BJ (cell line): ENCODE measurements at regions not wholly inside any gene's neighbourhood (a gene's known extent, or its start where the extent isn't known, plus 50 kb on each side); places are given as distances from the start of the nearest gene placed in this dataset.

ENCODE experiments used
- CTCF ChIA-PET: fragments of 350-600 bp; formaldehyde crosslinking; extraction: SDS; loops from one replicate; lab custom pipeline; 2021; ENCODE audit warnings: antibody characterized with exemption, inconsistent platforms; lab: Yijun Ruan, JAX
- POLR2A ChIA-PET: fragments of 300-600 bp; sonication (Branson Sonifier 250); formaldehyde crosslinking; extraction: SDS; loops from one replicate; lab custom pipeline; 2021; ENCODE audit warnings: antibody characterized with exemption; lab: Charles Lee
- DNase-seq: peaks from one replicate; pipeline ENCODE4 v3.0.0-alpha.2; 2011; ENCODE audit warnings: low read depth
- H3K27me3 ChIP-seq: 2 replicates; pipeline ENCODE4 v1.6.0; 2011; ENCODE audit warnings: low read length; ENCODE audit not compliant: control insufficient read depth, insufficient read depth
- H3K36me3 ChIP-seq: 2 replicates; pipeline ENCODE4 v1.5.1; 2011; ENCODE audit warnings: low read length; ENCODE audit not compliant: control insufficient read depth, insufficient read depth
- H3K4me3 ChIP-seq: 2 replicates; pipeline ENCODE4 v1.5.1; 2011; ENCODE audit warnings: low read depth, mild to moderate bottlenecking, control low read depth, low read length
- TF ChIP-seq, protein P1 (sequence below): IDR thresholded peaks from 2 replicates; pipeline ENCODE4 v1.5.1; 2011; ENCODE audit warnings: low read depth, mild to moderate bottlenecking, control low read depth, inconsistent platforms, low read length, moderate library complexity; ENCODE audit not compliant: insufficient read depth

DNA sequence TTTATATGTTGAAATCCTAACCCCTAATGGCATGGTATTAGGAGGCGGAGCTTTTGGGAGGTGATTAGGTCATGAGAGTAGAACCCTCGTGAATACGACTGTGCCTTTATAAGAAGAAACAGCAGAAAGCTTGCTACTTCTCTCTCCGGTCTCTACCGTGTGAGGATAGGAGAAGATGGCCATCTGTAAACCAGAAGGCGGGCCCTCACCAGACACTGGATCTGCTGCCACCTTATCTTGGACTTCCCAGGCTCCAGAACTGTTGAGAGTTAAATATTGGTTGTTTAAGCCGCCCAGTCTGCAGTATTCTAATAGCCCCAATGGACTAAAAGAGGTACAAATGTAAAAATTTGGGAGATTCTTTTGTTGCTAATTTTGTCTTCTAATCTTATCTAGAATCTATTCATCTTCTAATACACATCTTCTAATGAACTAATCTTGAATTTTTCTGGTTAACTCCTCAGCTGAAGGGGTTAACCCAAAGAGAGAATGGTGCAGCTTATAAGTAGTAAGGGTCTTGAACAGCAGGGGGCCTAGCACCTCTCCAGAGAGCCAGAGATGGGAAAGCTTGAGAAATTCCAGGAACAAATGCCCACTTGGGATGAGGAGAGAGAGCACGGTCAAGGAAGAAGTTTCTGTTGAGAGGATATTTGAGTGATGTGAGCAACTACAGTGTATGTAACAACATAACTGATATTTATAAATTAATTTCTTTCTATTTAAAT lies 264.0 kb upstream of the GRIP1 start:
- no peak for DNase-seq
- ChIA-PET POLR2A (no interaction called here), CTCF (no interaction called here)
- no peaks in the 10 kb centered on the region for H3K27me3 ChIP-seq
- H3K4me3 ChIP-seq, result no peak overlapping the region
- TF ChIP-seq, protein P1, sequence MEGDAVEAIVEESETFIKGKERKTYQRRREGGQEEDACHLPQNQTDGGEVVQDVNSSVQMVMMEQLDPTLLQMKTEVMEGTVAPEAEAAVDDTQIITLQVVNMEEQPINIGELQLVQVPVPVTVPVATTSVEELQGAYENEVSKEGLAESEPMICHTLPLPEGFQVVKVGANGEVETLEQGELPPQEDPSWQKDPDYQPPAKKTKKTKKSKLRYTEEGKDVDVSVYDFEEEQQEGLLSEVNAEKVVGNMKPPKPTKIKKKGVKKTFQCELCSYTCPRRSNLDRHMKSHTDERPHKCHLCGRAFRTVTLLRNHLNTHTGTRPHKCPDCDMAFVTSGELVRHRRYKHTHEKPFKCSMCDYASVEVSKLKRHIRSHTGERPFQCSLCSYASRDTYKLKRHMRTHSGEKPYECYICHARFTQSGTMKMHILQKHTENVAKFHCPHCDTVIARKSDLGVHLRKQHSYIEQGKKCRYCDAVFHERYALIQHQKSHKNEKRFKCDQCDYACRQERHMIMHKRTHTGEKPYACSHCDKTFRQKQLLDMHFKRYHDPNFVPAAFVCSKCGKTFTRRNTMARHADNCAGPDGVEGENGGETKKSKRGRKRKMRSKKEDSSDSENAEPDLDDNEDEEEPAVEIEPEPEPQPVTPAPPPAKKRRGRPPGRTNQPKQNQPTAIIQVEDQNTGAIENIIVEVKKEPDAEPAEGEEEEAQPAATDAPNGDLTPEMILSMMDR, result no peak
- H3K36me3 ChIP-seq, result no peaks in the 10 kb centered on the region

DNA sequence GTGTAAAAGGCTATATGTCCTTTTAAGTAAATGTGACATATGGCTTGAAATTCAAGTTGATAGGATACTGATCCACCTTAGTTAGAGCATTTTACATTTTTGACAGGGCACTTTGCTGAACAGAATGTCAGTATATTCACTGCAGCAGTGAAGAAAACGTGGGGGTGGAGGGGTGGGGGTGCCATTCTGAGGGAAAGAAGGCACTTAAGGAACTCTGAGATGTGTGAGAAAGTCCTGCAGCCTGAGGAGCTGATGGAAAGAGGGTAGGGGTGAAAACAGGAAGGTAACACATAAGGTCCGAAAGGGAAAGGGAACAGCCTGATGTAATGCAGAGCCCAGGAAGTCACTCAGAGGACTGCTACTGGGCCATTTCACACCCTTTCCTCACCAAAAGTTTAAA lies 265.5 kb upstream of the GRIP1 start:
- Histone ChIP-seq H3K27me3 (no peaks in the 10 kb centered on the region), H3K4me3 (no peak overlapping the region), H3K36me3 (no peaks in the 10 kb centered on the region)
- no peak for DNase-seq
- TF ChIP-seq, protein P1, result no peak
- ChIA-PET POLR2A (no interaction called here), CTCF (no interaction called here)

DNA sequence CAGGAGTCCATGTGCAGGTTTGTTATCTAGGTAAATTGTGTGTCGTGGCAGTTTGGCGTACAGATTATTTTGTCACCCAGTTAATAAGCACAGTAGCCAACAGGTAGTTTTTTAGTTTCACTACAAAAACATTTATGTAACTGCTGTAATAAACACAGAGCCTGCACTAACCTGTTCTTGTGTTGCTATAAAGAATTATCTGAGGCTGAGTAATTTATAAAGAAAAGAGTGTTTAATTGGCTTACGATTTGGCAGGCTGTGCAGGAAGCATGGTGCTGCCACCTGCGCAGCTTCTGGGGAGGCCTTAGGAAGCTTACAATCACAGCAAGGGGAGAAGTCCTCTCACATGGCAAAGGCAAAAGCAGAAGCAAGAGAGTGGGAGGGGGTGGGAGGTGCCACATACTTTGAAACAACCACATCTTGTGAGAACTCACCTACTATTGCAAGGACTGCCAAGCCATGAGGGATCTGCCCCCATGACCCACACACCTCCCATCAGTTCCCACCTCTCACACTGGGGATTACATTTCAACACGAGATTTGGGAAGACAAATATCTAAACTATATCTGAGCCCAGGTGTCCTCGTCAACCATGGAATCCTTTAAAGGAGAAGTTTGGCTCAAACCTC lies 266.4 kb upstream of the GRIP1 start:
- ChIA-PET POLR2A (interaction anchor here (0.6 kb wide), 1 partner anchor 55 kb away, joined by 12 read pairs; no protein-coding TSS in a partner anchor), CTCF (no interaction called here)
- Histone ChIP-seq H3K36me3 (no peaks in the 10 kb centered on the region), H3K4me3 (no peak overlapping the region), H3K27me3 (no peaks in the 10 kb centered on the region)
- TF ChIP-seq, protein P1, result no peak
- DNase-seq, result no peak

DNA sequence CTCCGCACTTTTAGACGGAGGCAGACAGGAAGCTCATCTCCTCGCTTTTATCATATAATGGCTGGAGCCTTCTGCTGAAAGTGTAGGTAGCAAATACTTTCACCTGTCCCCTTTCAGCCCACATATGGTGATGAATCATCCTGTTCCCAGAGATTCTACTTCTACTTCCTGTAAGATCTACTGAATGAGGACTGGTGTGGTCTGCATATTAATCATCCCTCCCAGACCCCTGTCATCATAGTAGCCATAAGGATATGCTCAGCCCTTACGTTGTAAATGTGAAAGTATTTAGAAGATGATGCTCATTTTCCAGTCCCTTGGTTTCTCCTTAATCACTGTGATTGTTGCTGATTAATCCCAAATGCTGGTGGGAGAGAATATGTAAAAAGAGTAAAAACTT lies 268.2 kb upstream of the GRIP1 start:
- Histone ChIP-seq H3K36me3 (no peaks in the 10 kb centered on the region), H3K4me3 (no peak overlapping the region), H3K27me3 (no peaks in the 10 kb centered on the region)
- TF ChIP-seq, protein P1, result no peak
- DNase-seq, result no peak
- ChIA-PET POLR2A (no interaction called here), CTCF (no interaction called here)

DNA sequence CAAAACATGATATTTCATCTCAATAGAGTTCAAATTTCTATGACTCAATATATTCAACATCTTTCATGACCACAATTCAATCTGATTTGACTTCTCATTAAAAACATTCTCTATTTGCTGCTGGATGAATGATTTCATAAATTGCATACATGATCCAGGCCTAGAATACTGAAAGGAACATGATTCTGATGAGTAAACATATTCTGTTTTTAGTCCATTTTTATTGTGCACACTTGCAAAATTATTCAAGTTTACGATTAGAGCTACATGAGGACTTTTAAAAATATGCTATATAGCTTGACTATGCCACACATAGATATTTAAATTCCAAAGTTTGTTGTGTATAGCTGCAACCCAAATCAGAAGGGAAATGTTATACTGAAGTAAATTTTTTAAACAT lies 273.8 kb upstream of the GRIP1 start:
- DNase-seq, result no peak
- Histone ChIP-seq H3K27me3 (no peaks in the 10 kb centered on the region), H3K36me3 (no peaks in the 10 kb centered on the region), H3K4me3 (no peak overlapping the region)
- TF ChIP-seq, protein P1, result no peak
- ChIA-PET POLR2A (no interaction called here), CTCF (interaction anchor here (1.0 kb wide), 1 partner anchor 17 kb away, joined by 3 read pairs; no protein-coding TSS in a partner anchor)
